ENCODE measurements at regions not wholly inside any gene's neighbourhood (a gene's known extent, or its start where the extent isn't known, plus 50 kb on each side); places are given as distances from the start of the nearest gene placed in this dataset.

GRCh38 chr5:29950416-29951145, 1242.9 kb upstream of the CDH6 start:
- no peaks in the 10 kb centered on the region for H3K79me2 ChIP-seq (ENCODE audit: insufficient read depth, low read length)
- no peak overlapping the region for H2AFZ ChIP-seq (ENCODE audit: low read length)
- H3K4me2 ChIP-seq (ENCODE audit: insufficient read depth, insufficient read length, low read length) = no peak overlapping the region
- no peak overlapping the region for H3T11ph ChIP-seq (ENCODE audit: low read length)
- H3K36me3 Mint-ChIP-seq (ENCODE audit: insufficient read depth in 1 of 3, low read depth in 3 of 3) = no peaks in the 10 kb centered on the region
- H3K27ac Mint-ChIP-seq = no peak overlapping the region
- H4K91ac ChIP-seq (ENCODE audit: insufficient read length, low read depth, low read length) = no peak overlapping the region
- H3K18ac ChIP-seq (ENCODE audit: insufficient read length, low read depth, low read length) = no peak overlapping the region
- no peaks in the 10 kb centered on the region for H3K27me3 ChIP-seq (ENCODE audit: insufficient read depth, low read length)
- no peak overlapping the region for H3K4ac ChIP-seq (ENCODE audit: low read depth, low read length)
- H2BK120ac ChIP-seq (ENCODE audit: low read depth, low read length, poor library complexity, severe bottlenecking) = no peak overlapping the region
- no peaks in the 10 kb centered on the region for H3K27me3 Mint-ChIP-seq (ENCODE audit: low read depth)
- H3K4me3 Mint-ChIP-seq = no peak overlapping the region
- no peak overlapping the region for H2BK15ac ChIP-seq (ENCODE audit: low read depth, low read length)
- H4K8ac ChIP-seq (replicated peaks; ENCODE audit: insufficient read length, low read depth, low read length) = no peak overlapping the region
- DNase-seq = no peak
- H2AK5ac ChIP-seq (ENCODE audit: insufficient read length, low read length) = no peak overlapping the region
- H2BK12ac ChIP-seq (ENCODE audit: insufficient read length, low read depth, low read length) = no peak overlapping the region
- H3K79me1 ChIP-seq (ENCODE audit: insufficient read depth, low read depth, low read length, poor library complexity, severe bottlenecking) = no peaks in the 10 kb centered on the region
- H3K4me1 Mint-ChIP-seq = peaks cover 3 to 4% of the 10 kb centered on the region in 2 experiments; a peak in 1 of 4 replicates
- no peaks in the 10 kb centered on the region; the same call in 1 of the 2 replicates for H3K4me1 ChIP-seq (ENCODE audit: insufficient read depth, low read length)
- H3K14ac ChIP-seq (ENCODE audit: insufficient read depth, low read length) = no peak overlapping the region
- no peaks in the 10 kb centered on the region for H4K20me1 ChIP-seq (ENCODE audit: control insufficient read depth, insufficient read depth, insufficient read length)
- H3K23me2 ChIP-seq (ENCODE audit: insufficient read length, low read depth, low read length, poor library complexity, severe bottlenecking) = no peaks in the 10 kb centered on the region
- TF ChIP-seq CTCF (conservative IDR thresholded peaks at IDR 0.05) = no peak
- no peak overlapping the region for H4K5ac ChIP-seq (ENCODE audit: insufficient read length, low read depth, low read length)
- no peaks in the 10 kb centered on the region for H3K9me3 Mint-ChIP-seq
- no peaks in the 10 kb centered on the region for H3K9me3 ChIP-seq (ENCODE audit: control insufficient read depth, low read depth, low read length)
- H2BK20ac ChIP-seq (ENCODE audit: low read depth, low read length, poor library complexity, severe bottlenecking) = no peak overlapping the region
- H3K56ac ChIP-seq (ENCODE audit: insufficient read length, low read depth, low read length) = no peak overlapping the region
- H2BK5ac ChIP-seq (ENCODE audit: insufficient read length, low read length) = no peak overlapping the region
- no peak overlapping the region for H3K9ac ChIP-seq (ENCODE audit: extremely low read depth, insufficient read length, low read length)
- no peak overlapping the region for H3K23ac ChIP-seq (ENCODE audit: insufficient read length, low read depth, low read length)
- WGBS (ENCODE audit: extremely low coverage, insufficient read length, low lambda C conversion rate) = no CpG with 5 or more reads among the region's 2 CpGs
- H3K27ac ChIP-seq (ENCODE audit: insufficient read length, low read depth, low read length) = no peak overlapping the region

All from H9 (cell line).